Neural progenitor cell (in vitro differentiated cells): ENCODE measurements at regions not wholly inside any gene's neighbourhood (a gene's known extent, or its start where the extent isn't known, plus 50 kb on each side); places are given as distances from the start of the nearest gene placed in this dataset.

Experiments used
- EZH2 ChIP-seq: fragments of 200-600 bp; sonication (generic); IDR thresholded peaks from 2 replicates; pipeline ENCODE4 v1.6.1; 2017; ENCODE audit warnings: antibody characterized with exemption, mild to moderate bottlenecking, moderate library complexity
- EZH2phosphoT487 ChIP-seq: fragments of 200-600 bp; sonication (generic); IDR thresholded peaks from 2 replicates; pipeline ENCODE4 v1.6.1; 2017; ENCODE audit warnings: antibody characterized with exemption
- TF ChIP-seq, protein P1 (sequence below): fragments of 200-600 bp; sonication (generic); IDR thresholded peaks from 2 replicates; pipeline ENCODE4 v1.5.1; 2017; ENCODE audit warnings: antibody characterized with exemption, mild to moderate bottlenecking

GRCh38 chr10:23610626-23611307 lies 171.9 kb downstream of the OTUD1 start:
- TF ChIP-seq, protein P1, sequence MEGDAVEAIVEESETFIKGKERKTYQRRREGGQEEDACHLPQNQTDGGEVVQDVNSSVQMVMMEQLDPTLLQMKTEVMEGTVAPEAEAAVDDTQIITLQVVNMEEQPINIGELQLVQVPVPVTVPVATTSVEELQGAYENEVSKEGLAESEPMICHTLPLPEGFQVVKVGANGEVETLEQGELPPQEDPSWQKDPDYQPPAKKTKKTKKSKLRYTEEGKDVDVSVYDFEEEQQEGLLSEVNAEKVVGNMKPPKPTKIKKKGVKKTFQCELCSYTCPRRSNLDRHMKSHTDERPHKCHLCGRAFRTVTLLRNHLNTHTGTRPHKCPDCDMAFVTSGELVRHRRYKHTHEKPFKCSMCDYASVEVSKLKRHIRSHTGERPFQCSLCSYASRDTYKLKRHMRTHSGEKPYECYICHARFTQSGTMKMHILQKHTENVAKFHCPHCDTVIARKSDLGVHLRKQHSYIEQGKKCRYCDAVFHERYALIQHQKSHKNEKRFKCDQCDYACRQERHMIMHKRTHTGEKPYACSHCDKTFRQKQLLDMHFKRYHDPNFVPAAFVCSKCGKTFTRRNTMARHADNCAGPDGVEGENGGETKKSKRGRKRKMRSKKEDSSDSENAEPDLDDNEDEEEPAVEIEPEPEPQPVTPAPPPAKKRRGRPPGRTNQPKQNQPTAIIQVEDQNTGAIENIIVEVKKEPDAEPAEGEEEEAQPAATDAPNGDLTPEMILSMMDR: no peak
- TF ChIP-seq EZH2: no peak
- TF ChIP-seq EZH2phosphoT487: no peak
